ENCODE measurements at regions not wholly inside any gene's neighbourhood (a gene's known extent, or its start where the extent isn't known, plus 50 kb on each side); places are given as distances from the start of the nearest gene placed in this dataset.
A peak's percentile ranks its signal among the peaks of the same experiment; 100 is the strongest.

DNA sequence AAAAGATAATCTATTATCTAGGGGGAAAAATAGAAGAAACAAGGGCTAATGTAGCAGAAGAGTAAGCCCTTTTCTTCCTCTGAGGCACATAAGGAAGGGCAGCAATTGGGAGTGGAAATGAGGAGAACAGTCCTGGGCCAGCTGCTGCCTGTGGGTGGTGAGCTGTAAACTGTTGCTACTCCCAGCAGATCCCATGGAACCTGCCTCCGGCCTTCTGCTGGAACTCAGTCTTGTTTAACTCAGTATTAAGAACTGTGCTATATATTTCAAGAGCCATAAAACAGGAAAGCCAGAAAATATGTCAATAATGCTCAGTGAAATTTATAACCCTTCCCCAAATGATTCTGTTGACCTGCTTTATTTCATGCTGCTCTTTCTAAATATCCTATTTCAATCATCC lies 464.2 kb downstream of the COL12A1 start:
- WGBS, 5 donors: 63 to 87% (median 82%) methylated on average over 1 of the region's 1 CpG
- H3K4me1 ChIP-seq: no peaks in the 10 kb centered on the region
- TF ChIP-seq EP300 (IDR thresholded peaks at IDR 0.05) (no peak), POLR2AphosphoS5 (IDR thresholded peaks at IDR 0.05) (no peak), POLR2A (IDR thresholded peaks at IDR 0.05) (no peak)
- TF ChIP-seq, protein P1, sequence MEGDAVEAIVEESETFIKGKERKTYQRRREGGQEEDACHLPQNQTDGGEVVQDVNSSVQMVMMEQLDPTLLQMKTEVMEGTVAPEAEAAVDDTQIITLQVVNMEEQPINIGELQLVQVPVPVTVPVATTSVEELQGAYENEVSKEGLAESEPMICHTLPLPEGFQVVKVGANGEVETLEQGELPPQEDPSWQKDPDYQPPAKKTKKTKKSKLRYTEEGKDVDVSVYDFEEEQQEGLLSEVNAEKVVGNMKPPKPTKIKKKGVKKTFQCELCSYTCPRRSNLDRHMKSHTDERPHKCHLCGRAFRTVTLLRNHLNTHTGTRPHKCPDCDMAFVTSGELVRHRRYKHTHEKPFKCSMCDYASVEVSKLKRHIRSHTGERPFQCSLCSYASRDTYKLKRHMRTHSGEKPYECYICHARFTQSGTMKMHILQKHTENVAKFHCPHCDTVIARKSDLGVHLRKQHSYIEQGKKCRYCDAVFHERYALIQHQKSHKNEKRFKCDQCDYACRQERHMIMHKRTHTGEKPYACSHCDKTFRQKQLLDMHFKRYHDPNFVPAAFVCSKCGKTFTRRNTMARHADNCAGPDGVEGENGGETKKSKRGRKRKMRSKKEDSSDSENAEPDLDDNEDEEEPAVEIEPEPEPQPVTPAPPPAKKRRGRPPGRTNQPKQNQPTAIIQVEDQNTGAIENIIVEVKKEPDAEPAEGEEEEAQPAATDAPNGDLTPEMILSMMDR (IDR thresholded peaks at IDR 0.05): no peak
- no peak overlapping the region for H3K27ac ChIP-seq
- no peaks in the 10 kb centered on the region for H3K27me3 ChIP-seq
- H3K36me3 ChIP-seq: no peaks in the 10 kb centered on the region
- intact Hi-C loops (cut with DNase I; ENCODE audit: low total_unique reads): no loop called here
- DNase-seq: peak in 1 of 2 donors; percentile 24
- H3K9me3 ChIP-seq: peaks cover 0 to 6% (median 3%) of the 10 kb centered on the region in 4 donors
- H3K4me3 ChIP-seq: no peak overlapping the region

DNA sequence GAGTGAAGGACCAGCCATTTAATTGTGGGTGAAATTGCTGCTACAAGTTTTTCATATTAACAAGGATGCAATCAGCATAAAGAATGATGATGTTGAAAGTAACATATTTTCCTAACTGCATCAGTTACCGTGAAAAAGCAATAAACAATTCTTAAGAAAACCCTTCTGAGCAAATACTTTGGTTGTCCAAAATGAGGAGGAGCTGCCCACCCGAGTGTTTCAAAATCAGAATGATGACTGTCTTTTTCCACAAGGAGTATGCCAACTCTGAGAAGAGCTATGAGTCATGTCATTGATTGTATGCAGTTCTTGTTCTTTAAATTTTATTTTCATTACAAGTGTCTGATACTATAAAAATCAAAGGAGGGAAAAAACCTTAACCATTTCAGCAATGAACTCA lies 470.5 kb downstream of the COL12A1 start:
- peak in 1 of 2 donors; percentile 59 for DNase-seq
- Histone ChIP-seq H3K4me3 (no peak overlapping the region), H3K4me1 (no peaks in the 10 kb centered on the region), H3K27ac (no peak overlapping the region), H3K9me3 (peaks cover 0 to 9% (median 4%) of the 10 kb centered on the region in 4 donors), H3K36me3 (no peaks in the 10 kb centered on the region), H3K27me3 (no peaks in the 10 kb centered on the region)
- intact Hi-C loops (cut with DNase I; ENCODE audit: low total_unique reads): no loop called here
- no peak for TF ChIP-seq POLR2A (IDR thresholded peaks at IDR 0.05)
- peak in 2 of 3 donors; percentile 28 to 40 for TF ChIP-seq POLR2AphosphoS5 (IDR thresholded peaks at IDR 0.05)
- 40 to 72% (median 64%) methylated on average over 2 of the region's 2 CpGs for WGBS, 5 donors

DNA sequence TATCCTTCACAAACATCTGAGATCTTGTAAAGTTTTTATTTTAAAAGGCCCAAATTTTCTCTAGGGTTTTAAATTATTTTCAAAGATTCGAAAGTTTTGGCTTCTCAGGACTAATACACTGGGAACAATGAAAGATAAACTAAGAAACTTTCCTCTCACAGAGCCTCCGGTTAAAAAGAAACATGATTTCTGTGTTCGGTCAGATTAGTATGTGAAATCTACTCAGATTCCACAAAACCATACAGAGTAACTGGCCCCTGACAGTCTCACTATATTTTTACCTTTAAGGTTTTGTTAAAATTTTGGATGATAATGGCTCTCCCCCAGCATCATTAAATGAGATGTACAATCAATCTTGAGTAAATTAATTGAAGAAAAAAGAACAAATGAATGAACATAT lies 471.0 kb downstream of the COL12A1 start:
- Histone ChIP-seq H3K27ac (peak overlapping the region in 2 of 5 donors; percentile 7 to 9), H3K36me3 (no peaks in the 10 kb centered on the region), H3K27me3 (no peaks in the 10 kb centered on the region), H3K4me3 (no peak overlapping the region), H3K4me1 (no peaks in the 10 kb centered on the region), H3K9me3 (peaks cover 0 to 9% (median 4%) of the 10 kb centered on the region in 4 donors)
- intact Hi-C loops (cut with DNase I; ENCODE audit: low total_unique reads): no loop called here
- WGBS, 5 donors: 67 to 81% (median 79%) methylated on average over 3 of the region's 3 CpGs
- no peak for TF ChIP-seq POLR2A (IDR thresholded peaks at IDR 0.05)
- TF ChIP-seq, protein P1 (IDR thresholded peaks at IDR 0.05): no peak
- no peak for TF ChIP-seq EP300 (IDR thresholded peaks at IDR 0.05)
- TF ChIP-seq POLR2AphosphoS5 (IDR thresholded peaks at IDR 0.05): no peak
- no peak for DNase-seq

DNA sequence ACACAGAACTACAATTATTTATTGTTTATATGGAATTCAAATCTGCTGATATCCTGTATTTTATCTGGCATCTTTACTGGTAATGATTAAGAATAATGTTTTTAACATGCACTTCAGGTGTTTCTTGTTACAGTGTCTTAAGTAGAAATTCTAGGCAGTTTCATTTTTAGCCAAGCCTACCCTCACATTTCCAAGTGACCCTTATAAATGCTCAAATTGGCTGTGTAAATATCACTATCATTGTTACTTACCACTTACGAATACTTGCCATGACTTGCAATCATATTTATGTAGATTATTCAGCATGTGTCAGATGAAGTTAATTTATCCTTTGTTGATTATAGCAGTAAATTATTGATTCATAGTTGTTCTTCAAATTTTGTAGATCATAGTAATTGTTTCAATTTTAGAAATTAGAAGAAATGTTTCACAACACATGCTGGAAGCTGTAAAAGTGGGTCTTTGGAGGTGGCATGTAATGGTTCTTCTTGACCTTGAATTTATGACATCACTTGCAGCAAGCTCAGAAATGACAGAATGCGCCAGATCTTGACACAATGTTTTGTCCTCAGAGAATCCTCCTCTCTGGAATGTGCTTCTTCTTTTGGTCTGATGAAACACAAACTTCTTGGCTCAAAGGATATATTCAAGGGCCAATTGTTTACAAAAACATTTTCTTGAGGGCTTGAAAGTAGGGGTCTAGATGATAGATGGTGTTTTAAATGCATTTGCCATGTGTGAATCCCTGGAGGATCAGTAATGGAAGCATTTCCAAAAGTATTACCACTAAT lies 471.8 kb downstream of the COL12A1 start:
- TF ChIP-seq, protein P1 (IDR thresholded peaks at IDR 0.05): no peak
- TF ChIP-seq POLR2AphosphoS5 (IDR thresholded peaks at IDR 0.05) (no peak), EP300 (IDR thresholded peaks at IDR 0.05) (no peak), POLR2A (IDR thresholded peaks at IDR 0.05) (no peak)

DNA sequence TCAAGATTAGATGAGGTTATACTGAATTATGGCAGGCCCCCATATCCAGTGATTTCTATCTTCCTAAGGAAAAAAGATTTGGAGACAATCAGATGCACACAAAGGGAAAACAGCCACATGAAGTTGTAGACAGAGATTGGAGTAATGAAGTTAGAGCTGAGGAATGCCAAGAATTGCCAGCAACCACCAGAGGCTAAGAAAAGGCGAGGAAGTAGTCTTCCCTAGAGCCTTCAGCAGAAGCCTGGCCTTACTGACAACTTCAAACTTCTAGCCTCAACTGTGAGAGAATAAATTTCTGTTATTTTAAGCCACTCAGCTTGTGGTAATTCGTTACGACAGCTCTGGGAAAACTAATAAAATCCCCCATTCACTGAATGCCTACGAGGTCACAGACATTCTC lies 473.9 kb downstream of the COL12A1 start:
- TF ChIP-seq EP300 (IDR thresholded peaks at IDR 0.05) (no peak), POLR2A (IDR thresholded peaks at IDR 0.05) (no peak), POLR2AphosphoS5 (IDR thresholded peaks at IDR 0.05) (no peak)
- TF ChIP-seq, protein P1 (IDR thresholded peaks at IDR 0.05): no peak
- WGBS, 5 donors: 61 to 88% (median 70%) methylated on average over 4 of the region's 4 CpGs
- Histone ChIP-seq H3K4me3 (no peak overlapping the region), H3K27ac (no peak overlapping the region), H3K27me3 (no peaks in the 10 kb centered on the region), H3K9me3 (peaks cover 0 to 6% (median 3%) of the 10 kb centered on the region in 4 donors), H3K36me3 (no peaks in the 10 kb centered on the region), H3K4me1 (no peaks in the 10 kb centered on the region)
- intact Hi-C loops (cut with DNase I; ENCODE audit: low total_unique reads): no loop called here
- DNase-seq: no peak

More for the DNA sequence above, 471.8 kb downstream of the COL12A1 start:
- no peak overlapping the region for H3K27ac ChIP-seq
- peaks cover 0 to 9% (median 4%) of the 10 kb centered on the region in 4 donors for H3K9me3 ChIP-seq
- H3K4me3 ChIP-seq: no peak overlapping the region
- H3K36me3 ChIP-seq: no peaks in the 10 kb centered on the region
- intact Hi-C loops (cut with DNase I; ENCODE audit: low total_unique reads): no loop called here
- WGBS, 5 donors: 41 to 74% (median 53%) methylated on average over 2 of the region's 2 CpGs
- DNase-seq: no peak
- no peaks in the 10 kb centered on the region for H3K4me1 ChIP-seq
- no peaks in the 10 kb centered on the region for H3K27me3 ChIP-seq

Measured in stomach (tissue), 8 donors.